ENCODE measurements at regions not wholly inside any gene's neighbourhood (a gene's known extent, or its start where the extent isn't known, plus 50 kb on each side); places are given as distances from the start of the nearest gene placed in this dataset.

DNA sequence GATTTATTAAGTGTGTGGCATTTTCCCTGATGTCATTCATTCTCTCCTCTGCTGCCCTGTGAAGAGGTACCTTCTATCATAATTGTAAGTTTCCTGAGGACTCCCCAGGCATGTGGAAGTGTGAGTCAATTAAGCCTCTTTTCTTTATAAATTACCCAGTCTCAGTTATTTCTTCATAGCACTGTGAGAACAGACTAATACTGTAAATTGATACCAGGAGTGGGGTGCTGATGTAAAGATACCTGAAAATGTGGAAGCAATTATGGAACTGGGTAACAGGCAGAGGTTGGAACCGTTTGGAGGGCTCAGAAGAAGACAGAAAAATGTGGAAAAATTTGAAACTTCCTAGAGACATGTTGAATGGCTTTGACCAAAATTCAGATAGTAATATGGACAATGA is 711.8 kb upstream of the GRM3 start:
- no peak for DNase-seq (ENCODE audit: low read depth in 1 of 2, low spot score in 1 of 2)
- no peak for TF ChIP-seq POLR2AphosphoS5 (IDR thresholded peaks at IDR 0.05; ENCODE audit: low read depth)
- no peak for TF ChIP-seq SPI1 (IDR thresholded peaks at IDR 0.05; ENCODE audit: borderline replicate concordance, low read depth)
- TF ChIP-seq GABPA (IDR thresholded peaks at IDR 0.05; ENCODE audit: low read depth) = no peak
- TF ChIP-seq, protein P1, sequence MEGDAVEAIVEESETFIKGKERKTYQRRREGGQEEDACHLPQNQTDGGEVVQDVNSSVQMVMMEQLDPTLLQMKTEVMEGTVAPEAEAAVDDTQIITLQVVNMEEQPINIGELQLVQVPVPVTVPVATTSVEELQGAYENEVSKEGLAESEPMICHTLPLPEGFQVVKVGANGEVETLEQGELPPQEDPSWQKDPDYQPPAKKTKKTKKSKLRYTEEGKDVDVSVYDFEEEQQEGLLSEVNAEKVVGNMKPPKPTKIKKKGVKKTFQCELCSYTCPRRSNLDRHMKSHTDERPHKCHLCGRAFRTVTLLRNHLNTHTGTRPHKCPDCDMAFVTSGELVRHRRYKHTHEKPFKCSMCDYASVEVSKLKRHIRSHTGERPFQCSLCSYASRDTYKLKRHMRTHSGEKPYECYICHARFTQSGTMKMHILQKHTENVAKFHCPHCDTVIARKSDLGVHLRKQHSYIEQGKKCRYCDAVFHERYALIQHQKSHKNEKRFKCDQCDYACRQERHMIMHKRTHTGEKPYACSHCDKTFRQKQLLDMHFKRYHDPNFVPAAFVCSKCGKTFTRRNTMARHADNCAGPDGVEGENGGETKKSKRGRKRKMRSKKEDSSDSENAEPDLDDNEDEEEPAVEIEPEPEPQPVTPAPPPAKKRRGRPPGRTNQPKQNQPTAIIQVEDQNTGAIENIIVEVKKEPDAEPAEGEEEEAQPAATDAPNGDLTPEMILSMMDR (IDR thresholded peaks at IDR 0.05; ENCODE audit: insufficient read depth, low read length) = no peak
- no peak for TF ChIP-seq REST (IDR thresholded peaks at IDR 0.05; ENCODE audit: insufficient replicate concordance, low read depth)
- H3K27me3 ChIP-seq (ENCODE audit: insufficient read depth, poor library complexity, severe bottlenecking) = no peaks in the 10 kb centered on the region
- H3K4me3 ChIP-seq (replicated peaks; ENCODE audit: insufficient read depth, low read length) = no peak overlapping the region
- no peak overlapping the region for H3K27ac ChIP-seq (replicated peaks)

DNA sequence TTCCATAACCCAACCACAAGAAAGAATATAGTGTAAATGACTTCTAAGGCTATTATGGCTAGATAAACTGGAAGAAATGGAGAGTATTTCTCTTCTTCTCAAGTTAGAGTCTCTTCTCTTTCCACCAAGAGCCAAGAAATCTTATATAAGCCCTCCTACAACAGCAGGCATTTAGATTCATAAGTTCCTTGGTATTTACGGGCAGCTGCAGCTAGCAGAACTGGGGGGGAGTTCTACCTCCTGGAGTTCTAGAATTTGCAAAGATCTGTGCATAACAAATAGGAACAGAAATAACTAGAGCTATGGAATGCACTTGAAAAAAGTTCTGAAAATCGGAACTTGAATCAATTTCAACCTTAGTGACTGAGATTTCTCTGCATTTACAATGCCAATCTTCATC is 715.2 kb upstream of the GRM3 start:
- no peak for TF ChIP-seq SPI1 (IDR thresholded peaks at IDR 0.05; ENCODE audit: borderline replicate concordance, low read depth)
- no peak for TF ChIP-seq POLR2AphosphoS5 (IDR thresholded peaks at IDR 0.05; ENCODE audit: low read depth)
- TF ChIP-seq, protein P1 (IDR thresholded peaks at IDR 0.05; ENCODE audit: insufficient read depth, low read length) = no peak
- no peak for TF ChIP-seq REST (IDR thresholded peaks at IDR 0.05; ENCODE audit: insufficient replicate concordance, low read depth)
- H3K27ac ChIP-seq (replicated peaks) = no peak overlapping the region
- no peak for DNase-seq (ENCODE audit: low read depth in 1 of 2, low spot score in 1 of 2)
- no peak overlapping the region for H3K4me3 ChIP-seq (replicated peaks; ENCODE audit: insufficient read depth, low read length)
- no peaks in the 10 kb centered on the region for H3K27me3 ChIP-seq (ENCODE audit: insufficient read depth, poor library complexity, severe bottlenecking)

- TF ChIP-seq, protein P1 (IDR thresholded peaks at IDR 0.05; ENCODE audit: insufficient read depth, low read length) = no peak
- TF ChIP-seq REST (IDR thresholded peaks at IDR 0.05; ENCODE audit: insufficient replicate concordance, low read depth) (no peak), GABPA (IDR thresholded peaks at IDR 0.05; ENCODE audit: low read depth) (no peak), POLR2AphosphoS5 (IDR thresholded peaks at IDR 0.05; ENCODE audit: low read depth) (no peak), SPI1 (IDR thresholded peaks at IDR 0.05; ENCODE audit: borderline replicate concordance, low read depth) (no peak)
- Histone ChIP-seq H3K4me3 (replicated peaks; ENCODE audit: insufficient read depth, low read length) (no peak overlapping the region), H3K27ac (replicated peaks) (no peak overlapping the region), H3K27me3 (ENCODE audit: insufficient read depth, poor library complexity, severe bottlenecking) (no peaks in the 10 kb centered on the region)
- DNase-seq (ENCODE audit: low read depth in 1 of 2, low spot score in 1 of 2) = no peak
Observed at GRCh38 chr7:85927226-85927625, 716.5 kb upstream of the GRM3 start.

All from HL-60 (cell line).